NCI-H2171 (cell line): ENCODE measurements at regions not wholly inside any gene's neighbourhood (a gene's known extent, or its start where the extent isn't known, plus 50 kb on each side); places are given as distances from the start of the nearest gene placed in this dataset.
"Not testable (repeated sequence)": the region's sequence is repeated elsewhere in the genome, so short reads cannot be mapped to it uniquely, and the experiment has no call there.

Experiments used
- DNase-seq: peaks from one replicate; lab custom pipeline; 2025; lab: John Stamatoyannopoulos, UW

GRCh38 chr18:30929718-30930117 is 112.8 kb downstream of the DSC3 start:
- DNase-seq, result no peak

- DNase-seq, result no peak
Measured at GRCh38 chr18:30929065-30929464, 113.5 kb downstream of the DSC3 start.

- no peak for DNase-seq
Measured at GRCh38 chr18:30927517-30928075, 114.9 kb downstream of the DSC3 start.

GRCh38 chr18:30927042-30927441 is 115.5 kb downstream of the DSC3 start:
- no peak for DNase-seq

- no peak for DNase-seq
Measured at GRCh38 chr18:30925795-30926194, 116.7 kb downstream of the DSC3 start.

GRCh38 chr18:30920757-30921156 is 121.8 kb downstream of the DSC3 start:
- DNase-seq, result no peak

GRCh38 chr18:30920351-30920750 is 122.2 kb downstream of the DSC3 start:
- DNase-seq, result no peak

GRCh38 chr18:30917651-30918050 is 124.9 kb downstream of the DSC3 start:
- no peak for DNase-seq

- no peak for DNase-seq
Measured at GRCh38 chr18:30915336-30915988, 127.1 kb downstream of the DSC3 start.

- no peak for DNase-seq
Measured at GRCh38 chr18:30908381-30908780, 134.2 kb downstream of the DSC3 start.

- no peak for DNase-seq
Measured at GRCh38 chr18:30903566-30903965, 139.0 kb downstream of the DSC3 start.

- no peak for DNase-seq
Measured at GRCh38 chr18:30889519-30890301, 152.8 kb downstream of the DSC3 start.

- DNase-seq, result no peak
Measured at GRCh38 chr18:30888344-30888743, 154.2 kb downstream of the DSC3 start.

- no peak for DNase-seq
Measured at GRCh38 chr18:30886998-30887397, 155.5 kb downstream of the DSC3 start.

- DNase-seq, result no peak
Measured at GRCh38 chr18:30870466-30870865, 172.1 kb downstream of the DSC3 start.

GRCh38 chr18:30862900-30863299 is 179.6 kb downstream of the DSC3 start:
- no peak for DNase-seq

GRCh38 chr18:30860741-30861140 is 181.8 kb downstream of the DSC3 start:
- DNase-seq, result no peak

- DNase-seq, result no peak
Measured at GRCh38 chr18:30859036-30859435, 183.5 kb downstream of the DSC3 start.

- no peak for DNase-seq
Measured at GRCh38 chr18:30858560-30858959, 184.0 kb downstream of the DSC3 start.

GRCh38 chr18:30855762-30856161 is 186.8 kb downstream of the DSC3 start:
- DNase-seq, result no peak

- no peak for DNase-seq
Measured at GRCh38 chr18:30852980-30853379, 189.6 kb downstream of the DSC3 start.

GRCh38 chr18:30852541-30852940 is 190.0 kb downstream of the DSC3 start:
- DNase-seq, result no peak

GRCh38 chr18:30839056-30839561 is 203.4 kb downstream of the DSC3 start:
- DNase-seq, result not testable (repeated sequence)
